Type B pancreatic cell (in vitro differentiated cells): ENCODE measurements at regions not wholly inside any gene's neighbourhood (a gene's known extent, or its start where the extent isn't known, plus 50 kb on each side); places are given as distances from the start of the nearest gene placed in this dataset.
"Not testable (repeated sequence)": the region's sequence is repeated elsewhere in the genome, so short reads cannot be mapped to it uniquely, and the experiment has no call there.

Experiments used
- DNase-seq: peaks from one replicate; pipeline ENCODE4 v3.0.0; 2021; ENCODE audit warnings: mixed read lengths; ENCODE audit not compliant: unreplicated experiment; ENCODE audit errors: extremely low spot score
- H3K27ac Mint-ChIP-seq: 2 replicates; pipeline ENCODE4 v1.8.0; 2021; ENCODE audit warnings: mild to moderate bottlenecking, mixed read lengths
- H3K27me3 Mint-ChIP-seq: 2 replicates; pipeline ENCODE4 v1.8.0; 2021; ENCODE audit warnings: mixed read lengths
- H3K36me3 Mint-ChIP-seq: 2 replicates; pipeline ENCODE4 v1.8.0; 2021; ENCODE audit warnings: mixed read lengths
- H3K4me1 Mint-ChIP-seq: one replicate; pipeline ENCODE4 v1.8.0; 2021; ENCODE audit warnings: mixed read lengths; ENCODE audit not compliant: unreplicated experiment
- H3K4me3 Mint-ChIP-seq: 2 replicates; pipeline ENCODE4 v1.8.0; 2021; ENCODE audit warnings: mild to moderate bottlenecking, mixed read lengths
- H3K9me3 Mint-ChIP-seq: 2 replicates; pipeline ENCODE4 v1.8.0; 2021; ENCODE audit warnings: mixed read lengths
- TF ChIP-seq, protein P1 (sequence below): fragments of 200-600 bp; sonication (generic); conservative IDR thresholded peaks from 2 replicates; pipeline ENCODE4 v1.5.0; 2021; ENCODE audit warnings: antibody characterized with exemption, mild to moderate bottlenecking

DNA sequence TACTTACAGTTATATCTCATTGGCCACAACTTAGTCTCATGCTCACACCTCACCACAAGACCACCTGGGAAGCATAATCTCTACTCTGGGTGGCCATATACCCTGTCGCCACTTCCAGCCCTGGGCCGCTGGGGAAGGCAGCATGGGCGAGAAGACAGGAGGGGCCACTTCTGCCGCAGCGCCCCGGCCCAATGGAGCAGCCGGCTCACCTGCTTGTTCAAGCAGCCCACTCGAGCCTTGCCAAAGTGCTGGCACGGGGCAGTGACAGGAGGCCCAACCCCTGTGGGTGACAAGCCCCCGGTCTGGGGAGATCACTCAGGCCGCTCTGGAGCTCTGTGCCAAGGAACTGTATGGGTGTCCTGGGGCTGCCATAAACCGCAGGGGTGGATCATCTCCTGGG is 203.4 kb downstream of the CCT8L2 start:
- not testable (repeated sequence) for H3K27ac Mint-ChIP-seq, H3K4me3 Mint-ChIP-seq, H3K9me3 Mint-ChIP-seq, H3K36me3 Mint-ChIP-seq, DNase-seq, H3K27me3 Mint-ChIP-seq, H3K4me1 Mint-ChIP-seq

DNA sequence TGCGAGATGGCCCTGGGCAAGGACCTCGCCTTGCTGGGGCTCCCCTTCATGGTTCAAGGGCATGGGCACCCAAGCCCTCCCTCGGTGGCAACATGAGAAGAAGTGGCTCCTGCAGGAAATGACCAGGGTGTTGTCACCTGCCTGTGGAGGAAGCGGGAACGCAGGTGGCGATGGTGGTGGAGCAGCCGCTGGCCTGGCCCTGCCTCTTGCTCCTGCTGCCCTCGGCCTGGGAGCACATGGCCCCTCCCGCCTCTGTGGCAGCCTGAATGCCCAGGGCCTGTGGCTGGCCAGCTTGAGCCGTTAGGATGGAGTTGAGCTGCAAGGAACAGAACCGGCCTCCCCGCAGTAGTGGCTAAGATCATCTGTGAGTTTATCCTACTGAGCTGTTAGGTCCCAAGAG is 204.0 kb downstream of the CCT8L2 start:
- H3K4me3 Mint-ChIP-seq, H3K36me3 Mint-ChIP-seq, H3K27me3 Mint-ChIP-seq, H3K4me1 Mint-ChIP-seq, DNase-seq, H3K27ac Mint-ChIP-seq, H3K9me3 Mint-ChIP-seq: not testable (repeated sequence)

DNA sequence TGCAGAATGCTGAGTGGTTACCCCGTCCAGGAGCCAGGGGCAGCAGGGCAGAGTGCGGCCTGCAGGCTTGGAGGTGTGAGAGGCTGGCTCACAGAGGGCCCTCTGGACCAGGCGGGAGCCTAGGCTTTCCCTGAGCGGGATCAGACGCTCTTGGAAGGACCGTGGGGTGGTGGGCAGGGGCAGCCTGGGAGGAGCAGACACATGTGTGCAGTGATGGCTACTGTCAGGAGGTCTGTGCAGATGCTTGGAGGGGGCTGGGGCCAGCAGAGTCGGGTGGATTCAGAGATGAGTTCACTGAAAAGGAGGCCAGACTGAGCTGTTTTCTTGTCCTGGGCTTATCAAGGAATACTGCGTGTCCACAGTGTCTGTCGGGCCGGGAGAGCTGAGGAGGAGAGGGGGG is 204.5 kb downstream of the CCT8L2 start:
- not testable (repeated sequence) for DNase-seq, H3K4me3 Mint-ChIP-seq, H3K27ac Mint-ChIP-seq, H3K9me3 Mint-ChIP-seq, H3K4me1 Mint-ChIP-seq, H3K27me3 Mint-ChIP-seq, H3K36me3 Mint-ChIP-seq

DNA sequence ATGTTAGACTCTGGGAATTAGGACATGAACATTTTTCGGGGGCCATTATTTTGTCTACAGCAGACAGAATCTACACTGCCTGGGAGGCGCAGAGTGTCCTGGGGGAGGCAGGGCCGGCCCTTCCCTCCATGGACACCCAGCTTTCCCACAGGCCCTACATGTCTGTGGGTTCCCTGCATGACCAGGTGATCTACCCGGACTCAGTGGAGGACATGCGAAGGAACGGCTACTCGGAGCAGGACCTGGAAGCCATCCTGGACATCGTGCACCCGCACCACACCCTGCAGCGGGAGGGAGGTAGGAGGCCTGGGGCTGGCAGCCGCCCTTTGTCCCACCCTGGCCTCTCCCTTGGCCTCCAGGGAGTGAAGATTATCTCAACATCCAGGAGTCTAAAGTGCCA is 205.1 kb downstream of the CCT8L2 start:
- not testable (repeated sequence) for DNase-seq, H3K27ac Mint-ChIP-seq, H3K9me3 Mint-ChIP-seq, H3K27me3 Mint-ChIP-seq, H3K4me1 Mint-ChIP-seq, H3K36me3 Mint-ChIP-seq, H3K4me3 Mint-ChIP-seq

DNA sequence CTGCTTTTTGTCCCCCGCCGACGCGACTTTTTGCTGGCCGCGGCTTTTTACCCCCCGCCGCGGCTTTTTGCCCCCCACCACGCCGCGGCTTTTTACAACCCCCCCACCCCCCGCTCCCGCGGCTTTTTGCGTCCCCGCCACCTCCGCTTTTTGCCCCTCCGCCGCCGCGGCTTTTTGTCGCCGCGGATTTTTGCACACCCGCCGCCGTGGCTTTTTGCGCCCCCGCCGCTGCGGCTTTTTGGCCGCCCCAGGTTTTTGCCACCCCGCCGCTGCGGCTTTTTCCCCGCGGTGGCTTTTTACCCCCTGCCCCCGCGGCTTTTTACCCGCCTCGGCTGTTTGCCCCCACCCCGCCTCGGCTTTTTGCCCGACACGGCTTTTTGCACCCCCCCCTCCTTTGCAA is 205.5 kb downstream of the CCT8L2 start:
- no peak for DNase-seq
- H3K9me3 Mint-ChIP-seq, result no peaks in the 10 kb centered on the region
- no peaks in the 10 kb centered on the region for H3K27me3 Mint-ChIP-seq

DNA sequence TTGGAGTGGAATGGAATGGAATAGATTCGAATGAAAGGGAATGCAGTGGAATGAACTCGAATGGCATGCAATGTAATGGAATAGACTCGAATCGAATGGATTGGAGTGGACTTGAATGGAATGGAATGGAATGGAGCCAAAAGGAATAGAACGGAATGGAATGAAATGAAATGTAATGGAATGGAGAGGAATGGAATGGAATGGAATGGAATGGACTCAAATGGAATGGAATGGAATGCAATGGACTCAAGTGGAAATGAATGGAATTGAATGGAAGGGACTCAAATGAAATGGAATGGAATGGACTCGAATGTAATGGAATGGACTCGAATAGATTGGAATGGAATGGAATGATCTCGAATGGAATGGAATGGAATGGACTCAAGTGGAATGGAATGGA is 231.3 kb downstream of the CCT8L2 start:
- DNase-seq, H3K27ac Mint-ChIP-seq, H3K36me3 Mint-ChIP-seq, H3K4me1 Mint-ChIP-seq, H3K9me3 Mint-ChIP-seq, H3K4me3 Mint-ChIP-seq, H3K27me3 Mint-ChIP-seq: not testable (repeated sequence)

More for the DNA sequence above, 205.5 kb downstream of the CCT8L2 start:
- H3K36me3 Mint-ChIP-seq, result no peaks in the 10 kb centered on the region
- H3K4me3 Mint-ChIP-seq, result no peak overlapping the region
- TF ChIP-seq, protein P1, sequence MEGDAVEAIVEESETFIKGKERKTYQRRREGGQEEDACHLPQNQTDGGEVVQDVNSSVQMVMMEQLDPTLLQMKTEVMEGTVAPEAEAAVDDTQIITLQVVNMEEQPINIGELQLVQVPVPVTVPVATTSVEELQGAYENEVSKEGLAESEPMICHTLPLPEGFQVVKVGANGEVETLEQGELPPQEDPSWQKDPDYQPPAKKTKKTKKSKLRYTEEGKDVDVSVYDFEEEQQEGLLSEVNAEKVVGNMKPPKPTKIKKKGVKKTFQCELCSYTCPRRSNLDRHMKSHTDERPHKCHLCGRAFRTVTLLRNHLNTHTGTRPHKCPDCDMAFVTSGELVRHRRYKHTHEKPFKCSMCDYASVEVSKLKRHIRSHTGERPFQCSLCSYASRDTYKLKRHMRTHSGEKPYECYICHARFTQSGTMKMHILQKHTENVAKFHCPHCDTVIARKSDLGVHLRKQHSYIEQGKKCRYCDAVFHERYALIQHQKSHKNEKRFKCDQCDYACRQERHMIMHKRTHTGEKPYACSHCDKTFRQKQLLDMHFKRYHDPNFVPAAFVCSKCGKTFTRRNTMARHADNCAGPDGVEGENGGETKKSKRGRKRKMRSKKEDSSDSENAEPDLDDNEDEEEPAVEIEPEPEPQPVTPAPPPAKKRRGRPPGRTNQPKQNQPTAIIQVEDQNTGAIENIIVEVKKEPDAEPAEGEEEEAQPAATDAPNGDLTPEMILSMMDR, result no peak
- H3K27ac Mint-ChIP-seq, result no peak overlapping the region
- H3K4me1 Mint-ChIP-seq, result no peaks in the 10 kb centered on the region

DNA sequence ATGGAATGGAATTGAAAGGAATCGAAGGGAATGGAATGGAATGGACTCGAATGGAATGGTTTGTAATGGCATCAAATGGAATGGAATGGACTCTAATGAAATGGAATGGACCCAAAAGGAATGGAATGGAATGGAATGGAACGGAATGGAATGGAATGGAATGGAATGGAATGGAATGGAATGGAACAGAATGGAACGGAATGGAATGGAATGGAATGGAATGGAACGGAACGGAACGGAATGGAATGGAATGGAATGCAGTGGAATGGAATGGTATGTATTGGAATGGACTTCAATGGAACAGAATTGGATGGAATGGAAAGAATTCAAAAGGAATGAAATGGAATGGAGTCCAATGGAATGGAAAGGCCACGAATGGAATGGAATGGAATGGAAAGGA is 240.0 kb downstream of the CCT8L2 start:
- not testable (repeated sequence) for H3K27ac Mint-ChIP-seq, H3K4me1 Mint-ChIP-seq, H3K36me3 Mint-ChIP-seq, DNase-seq, H3K4me3 Mint-ChIP-seq, H3K9me3 Mint-ChIP-seq, H3K27me3 Mint-ChIP-seq

DNA sequence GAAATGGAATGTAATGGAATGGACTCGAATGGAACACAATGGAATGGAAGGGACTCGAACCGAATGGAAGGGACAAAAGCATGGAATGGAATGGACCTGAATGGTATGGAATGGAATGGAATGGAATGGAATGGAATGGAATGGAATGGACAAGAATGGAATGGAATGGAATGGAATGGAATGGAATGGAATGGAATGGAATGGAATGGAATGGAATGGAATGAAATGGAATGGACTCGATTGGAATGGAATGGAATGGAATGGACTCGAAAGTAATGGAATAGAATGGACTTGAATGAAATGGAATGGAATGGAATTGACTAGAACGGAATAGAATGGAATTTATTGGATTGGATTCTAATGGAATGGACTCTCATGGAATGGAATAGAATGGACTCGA is 245.5 kb downstream of the CCT8L2 start:
- H3K36me3 Mint-ChIP-seq, DNase-seq, H3K27me3 Mint-ChIP-seq, H3K4me3 Mint-ChIP-seq, H3K4me1 Mint-ChIP-seq, H3K27ac Mint-ChIP-seq, H3K9me3 Mint-ChIP-seq: not testable (repeated sequence)

DNA sequence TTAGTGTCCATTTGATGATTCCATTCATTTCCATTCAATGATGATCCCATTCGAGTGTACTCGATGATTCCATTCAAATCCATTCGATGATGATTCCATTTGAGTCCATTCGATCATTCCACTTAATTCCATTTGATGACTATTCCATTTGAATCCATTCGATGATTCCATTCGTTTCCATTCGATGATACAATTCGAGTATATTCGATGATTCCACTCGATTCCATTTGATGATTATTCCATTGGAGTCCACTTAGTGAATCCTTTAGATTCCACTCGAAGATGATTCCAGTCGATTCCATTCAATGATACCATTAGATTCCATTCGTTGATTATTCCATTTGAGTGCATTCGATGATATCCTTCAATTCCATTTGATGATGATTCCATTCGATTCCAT is 277.0 kb downstream of the CCT8L2 start:
- not testable (repeated sequence) for DNase-seq, H3K4me1 Mint-ChIP-seq, H3K27ac Mint-ChIP-seq, H3K4me3 Mint-ChIP-seq, H3K27me3 Mint-ChIP-seq, H3K9me3 Mint-ChIP-seq, H3K36me3 Mint-ChIP-seq
